ENCODE measurements at regions not wholly inside any gene's neighbourhood (a gene's known extent, or its start where the extent isn't known, plus 50 kb on each side); places are given as distances from the start of the nearest gene placed in this dataset.

- intact Hi-C loops (cut with micrococcal nuclease): no loop called here
- DNase-seq (ENCODE audit: low read depth, low spot score) (no peak), ATAC-seq (no peak)
- TF ChIP-seq ELF1 (IDR thresholded peaks at IDR 0.05; ENCODE audit: borderline replicate concordance, low read depth) (no peak), POLR2AphosphoS5 (IDR thresholded peaks at IDR 0.05; ENCODE audit: low read depth, low read length) (no peak), EZH2phosphoT487 (IDR thresholded peaks at IDR 0.05; ENCODE audit: borderline replicate concordance) (no peak), ZNF274 (IDR thresholded peaks at IDR 0.05; ENCODE audit: low read depth, low read length) (no peak), RAD21 (IDR thresholded peaks at IDR 0.05; ENCODE audit: low read depth) (no peak), JUND (IDR thresholded peaks at IDR 0.05) (no peak), SRF (IDR thresholded peaks at IDR 0.05; ENCODE audit: low read depth) (no peak), ATF3 (IDR thresholded peaks at IDR 0.05) (no peak), SIN3A (IDR thresholded peaks at IDR 0.05; ENCODE audit: low read depth) (no peak)
- TF ChIP-seq, protein P1, sequence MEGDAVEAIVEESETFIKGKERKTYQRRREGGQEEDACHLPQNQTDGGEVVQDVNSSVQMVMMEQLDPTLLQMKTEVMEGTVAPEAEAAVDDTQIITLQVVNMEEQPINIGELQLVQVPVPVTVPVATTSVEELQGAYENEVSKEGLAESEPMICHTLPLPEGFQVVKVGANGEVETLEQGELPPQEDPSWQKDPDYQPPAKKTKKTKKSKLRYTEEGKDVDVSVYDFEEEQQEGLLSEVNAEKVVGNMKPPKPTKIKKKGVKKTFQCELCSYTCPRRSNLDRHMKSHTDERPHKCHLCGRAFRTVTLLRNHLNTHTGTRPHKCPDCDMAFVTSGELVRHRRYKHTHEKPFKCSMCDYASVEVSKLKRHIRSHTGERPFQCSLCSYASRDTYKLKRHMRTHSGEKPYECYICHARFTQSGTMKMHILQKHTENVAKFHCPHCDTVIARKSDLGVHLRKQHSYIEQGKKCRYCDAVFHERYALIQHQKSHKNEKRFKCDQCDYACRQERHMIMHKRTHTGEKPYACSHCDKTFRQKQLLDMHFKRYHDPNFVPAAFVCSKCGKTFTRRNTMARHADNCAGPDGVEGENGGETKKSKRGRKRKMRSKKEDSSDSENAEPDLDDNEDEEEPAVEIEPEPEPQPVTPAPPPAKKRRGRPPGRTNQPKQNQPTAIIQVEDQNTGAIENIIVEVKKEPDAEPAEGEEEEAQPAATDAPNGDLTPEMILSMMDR (IDR thresholded peaks at IDR 0.05 in 2 of 3, conservative IDR thresholded peaks at IDR 0.05 in 1 of 3; ENCODE audit: borderline replicate concordance in 1 of 3, insufficient read depth in 1 of 3, low read depth in 2 of 3, low read length in 2 of 3): no peak
- no peaks in the 10 kb centered on the region for H3K27me3 ChIP-seq (ENCODE audit: insufficient read depth, low read length)
- H3K36me3 ChIP-seq (ENCODE audit: control insufficient read depth in 1 of 2, insufficient read depth in 2 of 2, low read length in 2 of 2): no peaks in the 10 kb centered on the region
- H2AFZ ChIP-seq (ENCODE audit: low read depth, low read length, poor library complexity, severe bottlenecking): no peak overlapping the region
- H4K20me1 ChIP-seq (ENCODE audit: insufficient read depth): no peaks in the 10 kb centered on the region
- no peaks in the 10 kb centered on the region for H3K79me2 ChIP-seq (ENCODE audit: insufficient read depth, low read length)
- no peak overlapping the region for H3K27ac ChIP-seq (ENCODE audit: low read depth, low read length)
- no peak overlapping the region for H3K9ac ChIP-seq (ENCODE audit: low read length)
- no peaks in the 10 kb centered on the region for H3K9me3 ChIP-seq (ENCODE audit: control insufficient read depth in 1 of 2, insufficient read depth in 1 of 2, low read depth in 1 of 2, low read length in 2 of 2)
- no peaks in the 10 kb centered on the region for H3K9me2 ChIP-seq (ENCODE audit: insufficient read depth)
- H3K4me3 ChIP-seq (replicated peaks in 1 of 2; ENCODE audit: low read depth in 1 of 2, low read length in 2 of 2): no peak overlapping the region
- H3K4me2 ChIP-seq (ENCODE audit: low read length): no peak overlapping the region
- ChIA-PET CTCF (no interaction called here), RAD21 (ENCODE audit: low non-redundant PET in 1 of 2, low total read pairs in 2 of 2, uncharacterized antibody in 2 of 2, unreplicated experiment in 2 of 2) (no interaction called here), POLR2A (no interaction called here)
- BruUV-seq (replicated peaks): no TSS peak
- H3K4me1 ChIP-seq (ENCODE audit: control insufficient read depth in 1 of 2, insufficient read depth in 2 of 2, low read length in 2 of 2): peaks cover 0 to 9% of the 10 kb centered on the region in 2 experiments; a peak in 1 of 4 replicates
These were observed 246.5 kb upstream of the HS3ST1 start for GRCh38 chr4:11675051-11675800.
